AG08395 (cell line): ENCODE measurements at regions not wholly inside any gene's neighbourhood (a gene's known extent, or its start where the extent isn't known, plus 50 kb on each side); places are given as distances from the start of the nearest gene placed in this dataset.

Experiments
- DNase-seq: peaks from one replicate; pipeline ENCODE4 v3.0.0; 2012; ENCODE audit warnings: mixed read lengths, low spot score

DNA sequence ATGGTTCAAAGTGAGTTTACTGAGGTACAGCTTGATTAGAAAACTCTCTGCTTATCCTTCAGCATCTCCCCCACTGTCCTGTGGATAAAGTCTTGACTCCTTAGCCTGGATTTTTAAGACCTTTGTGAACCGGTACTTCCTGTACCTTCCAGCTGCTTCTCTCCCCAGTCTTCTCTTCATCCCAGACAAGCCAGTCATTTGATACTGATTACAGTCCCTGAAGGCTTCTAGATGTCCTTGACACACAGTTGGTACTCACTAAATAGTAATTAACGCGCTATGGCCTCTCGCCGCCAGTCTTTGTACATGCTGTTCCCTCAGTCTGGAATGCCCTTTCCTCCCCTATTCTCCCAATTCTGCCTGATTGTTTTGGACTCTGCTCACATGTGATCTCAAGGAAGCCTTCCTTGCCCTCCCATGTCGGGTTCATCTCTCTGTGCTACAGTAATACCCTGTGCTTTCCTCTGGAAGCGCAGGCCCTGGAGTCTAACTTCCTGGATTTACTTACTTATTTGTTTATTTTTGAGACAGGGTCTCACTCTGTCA lies 50.6 kb upstream of the PTGR2 start:
- DNase-seq: no peak

DNA sequence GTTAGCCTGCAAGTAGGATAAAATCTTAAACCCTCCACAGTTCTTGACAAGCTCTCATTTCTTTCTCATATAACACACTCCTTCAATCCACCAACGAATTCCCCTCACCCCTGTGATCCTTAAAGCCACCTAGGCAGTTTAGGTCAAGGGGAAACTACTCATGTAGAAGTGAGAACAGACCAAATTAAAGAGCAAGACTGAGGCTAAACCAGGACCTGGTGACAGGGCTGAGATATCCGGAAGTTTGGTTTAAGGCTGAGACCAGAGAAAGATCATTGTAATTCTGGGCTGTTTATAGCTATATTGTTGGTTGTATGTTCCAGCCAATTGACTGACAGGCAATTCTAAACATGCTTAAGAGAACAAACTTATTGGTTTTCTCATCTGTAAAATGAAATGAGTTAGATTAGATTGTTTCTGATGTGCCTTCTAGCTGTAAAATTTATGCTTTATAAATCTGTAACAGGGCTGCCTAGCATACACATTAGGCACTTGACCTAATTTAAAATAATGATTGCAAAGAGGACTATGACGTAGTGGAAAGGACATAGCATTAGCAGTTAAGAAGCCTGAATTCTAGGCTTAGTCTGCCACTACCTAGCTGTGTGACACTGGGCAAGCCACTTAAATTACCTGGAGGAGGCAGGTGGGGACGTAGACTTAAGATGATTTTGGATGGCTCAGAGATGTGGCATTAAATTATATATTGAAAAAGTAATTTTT lies 53.9 kb upstream of the PTGR2 start:
- no peak for DNase-seq

DNA sequence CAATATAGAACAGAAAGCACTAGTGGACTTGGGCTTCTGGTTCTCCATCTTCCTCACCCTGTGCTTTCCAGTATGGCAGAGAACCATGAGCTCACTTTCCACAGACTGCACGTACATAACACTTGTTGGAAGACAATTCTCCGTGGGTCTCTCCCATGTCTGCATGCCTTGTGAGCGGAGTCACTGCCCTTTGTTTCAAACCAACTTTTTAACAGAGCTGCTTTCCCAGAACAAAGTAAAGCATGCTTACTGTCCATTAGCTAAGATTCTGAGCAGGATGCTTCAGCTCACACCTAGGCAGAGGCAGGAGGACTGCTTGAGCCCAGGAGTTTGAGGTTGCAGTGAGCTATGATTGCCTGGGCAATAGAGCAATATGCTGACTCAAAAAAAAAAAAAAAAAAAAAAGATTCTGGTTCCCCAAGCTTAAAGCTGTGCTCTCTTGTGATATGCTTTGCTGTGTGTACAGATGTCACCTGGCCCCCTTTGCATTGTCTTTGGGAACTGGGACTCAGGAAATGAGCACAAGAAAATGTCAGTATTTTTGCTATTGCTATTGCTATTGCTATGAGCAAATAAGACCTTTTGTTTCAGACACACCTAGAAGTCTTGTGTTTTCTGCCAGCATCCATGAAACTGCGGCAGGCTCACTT lies 54.6 kb upstream of the PTGR2 start:
- DNase-seq: no peak

DNA sequence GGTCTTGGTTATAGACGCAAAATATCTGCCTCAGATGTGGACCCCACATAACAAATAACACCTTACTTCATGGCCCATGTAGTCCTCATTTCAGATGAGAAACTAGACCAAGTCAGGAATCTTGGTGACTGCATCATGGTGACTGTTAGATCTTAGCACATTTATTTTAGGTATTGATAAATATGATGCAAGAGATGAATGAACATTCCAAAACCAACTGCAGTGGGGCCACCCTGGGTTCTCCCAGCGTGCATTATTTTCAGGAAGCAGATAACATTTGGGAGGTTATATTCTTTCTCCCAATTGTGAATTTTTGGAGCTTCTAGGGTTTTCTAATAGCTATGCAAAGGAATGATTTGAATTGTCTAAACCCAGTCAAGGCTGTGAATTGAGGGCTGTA lies 55.2 kb upstream of the PTGR2 start:
- DNase-seq: peak; percentile 11

DNA sequence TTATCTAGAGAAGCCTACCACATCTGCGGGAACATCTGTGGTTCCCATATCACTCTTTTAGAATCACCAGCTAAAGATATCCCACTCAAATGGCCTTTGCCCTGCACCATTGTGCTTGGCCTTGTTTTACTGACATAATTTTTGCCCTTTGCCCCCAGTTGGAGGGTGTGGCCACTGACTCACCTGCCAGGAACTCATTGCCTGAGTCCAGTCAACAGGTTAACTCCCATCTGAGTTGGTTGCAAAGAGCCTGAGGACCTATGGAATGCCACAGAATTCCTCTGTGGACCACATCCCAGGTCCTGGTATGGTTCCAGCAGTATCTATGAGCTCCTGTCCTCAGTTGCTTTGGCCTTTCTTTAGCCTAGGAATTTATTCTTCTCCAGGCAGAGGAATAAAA lies 55.7 kb upstream of the PTGR2 start:
- peak; percentile 73 for DNase-seq

DNA sequence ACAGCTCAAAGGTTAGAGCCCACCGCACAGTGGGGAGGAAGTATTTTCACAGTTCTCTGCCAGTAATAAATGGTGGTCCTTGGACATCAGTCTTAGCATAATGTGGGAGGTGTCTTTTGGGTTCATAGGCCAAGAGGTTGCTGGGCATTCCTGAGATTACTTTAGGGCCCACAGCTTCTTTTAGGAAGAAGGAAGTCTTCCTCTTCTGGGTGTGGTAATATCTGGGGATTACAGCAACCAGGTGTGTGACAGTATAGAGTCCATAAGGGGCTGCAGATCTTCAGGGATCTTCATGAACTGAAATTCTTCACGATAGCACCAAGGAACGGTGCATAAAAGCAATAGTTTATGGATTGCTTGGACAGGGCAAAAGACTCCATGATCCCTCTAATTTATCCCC lies 56.2 kb upstream of the PTGR2 start:
- DNase-seq: no peak

DNA sequence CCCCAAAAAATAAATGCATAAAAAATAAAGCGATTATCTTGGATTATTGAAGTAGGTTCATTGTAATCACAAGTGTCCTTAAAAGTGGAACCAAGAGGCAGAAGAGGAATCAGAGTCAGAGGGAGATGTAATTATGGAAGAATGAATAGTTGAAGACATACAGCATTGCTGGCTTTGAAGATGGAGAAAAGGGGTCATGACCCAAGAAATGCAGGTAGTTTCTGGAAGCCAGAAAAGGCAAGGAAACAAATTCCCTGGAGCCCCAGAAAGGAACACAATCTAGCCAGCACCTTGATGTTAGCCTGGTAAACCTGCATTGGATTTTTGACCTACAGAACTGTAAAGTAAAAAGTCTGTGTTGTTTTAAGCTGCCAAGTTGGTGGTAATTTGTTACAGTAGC lies 57.5 kb upstream of the PTGR2 start:
- no peak for DNase-seq

DNA sequence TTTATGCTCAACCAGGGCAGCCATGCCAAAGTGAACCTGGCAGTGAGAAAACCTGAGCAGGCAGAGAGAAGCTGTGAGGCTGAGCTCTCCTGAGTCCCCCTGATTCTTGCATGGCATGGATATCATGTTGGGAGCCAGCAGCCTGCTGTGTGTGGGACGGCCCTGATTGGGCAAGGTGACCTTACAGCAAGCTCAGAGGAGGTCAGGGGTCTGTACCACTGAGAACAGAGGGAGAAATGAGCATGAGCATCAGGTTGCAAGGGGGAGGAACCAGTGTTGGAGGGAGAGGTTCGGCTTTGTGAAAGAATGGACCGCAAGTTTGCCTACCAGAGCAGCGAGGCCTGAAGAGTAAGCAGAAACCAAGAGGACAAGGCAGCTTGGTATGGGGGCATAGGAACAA lies 59.1 kb upstream of the PTGR2 start:
- no peak for DNase-seq

DNA sequence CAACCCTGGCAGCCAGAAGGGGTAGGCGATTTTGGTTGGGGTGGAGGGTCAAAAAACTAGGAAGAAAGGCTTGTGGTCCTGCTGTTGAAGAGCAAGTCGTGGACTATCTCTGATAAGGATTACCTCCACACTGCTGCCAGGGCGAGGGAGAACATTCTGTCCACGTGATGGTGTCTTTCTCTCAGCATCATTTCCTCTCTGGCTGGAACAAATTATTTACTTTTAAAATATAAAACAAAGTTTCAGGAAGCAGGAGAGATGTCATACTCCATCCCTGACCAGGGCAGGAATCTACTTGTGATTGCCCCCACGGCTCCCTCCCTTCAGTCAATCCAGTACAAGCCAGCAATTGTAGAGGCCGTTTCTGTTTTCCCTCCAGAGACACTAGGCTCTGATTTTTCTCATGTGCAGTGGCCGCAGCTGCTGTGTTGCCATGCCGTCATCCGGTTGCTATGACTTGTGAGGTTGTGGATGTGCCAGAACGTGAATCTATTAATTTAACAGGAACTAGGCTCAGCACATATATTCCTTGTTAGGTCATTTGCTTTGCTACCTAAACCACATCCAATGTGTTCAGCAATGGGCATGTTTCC lies 61.5 kb upstream of the PTGR2 start:
- DNase-seq: peak; percentile 94

DNA sequence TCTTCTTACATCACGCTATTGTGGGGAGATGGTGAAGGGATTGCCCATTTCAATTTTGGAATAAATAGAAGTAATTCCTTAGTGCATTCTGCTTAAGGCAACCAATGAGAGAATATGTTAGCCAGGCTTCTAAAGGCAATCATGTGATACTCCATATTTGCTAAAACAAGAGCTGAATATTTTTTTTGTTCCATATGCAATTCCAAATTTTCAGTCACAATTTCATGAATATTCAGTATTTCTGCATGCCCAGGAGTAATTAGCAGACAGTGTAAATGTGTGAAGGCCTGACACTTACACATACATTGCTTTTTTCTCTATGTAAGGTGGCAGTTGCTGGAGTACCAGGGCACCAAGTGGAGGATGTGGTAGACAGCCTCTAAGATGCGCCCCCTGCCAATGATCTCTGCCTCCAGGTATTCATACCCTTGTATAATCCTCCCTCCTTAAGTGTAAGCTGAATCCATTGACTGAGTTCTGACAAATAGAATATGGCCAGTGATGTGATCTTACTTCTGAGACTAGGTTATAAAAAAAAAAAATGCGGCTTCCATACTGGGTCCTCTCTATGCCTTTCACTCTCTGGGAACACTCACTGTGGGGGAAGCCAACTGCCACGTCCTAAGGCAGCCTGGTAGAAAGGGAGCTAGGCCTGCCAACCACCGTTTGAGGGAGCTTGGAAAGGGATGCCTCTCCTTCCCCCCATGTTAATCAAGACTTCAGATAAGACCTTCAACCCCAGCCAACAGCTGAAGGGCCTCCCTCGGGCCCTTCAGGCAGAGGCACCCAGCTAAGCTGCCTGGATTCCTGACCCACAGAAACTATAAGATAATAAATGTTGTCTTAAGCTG lies 62.7 kb upstream of the PTGR2 start:
- no peak for DNase-seq

DNA sequence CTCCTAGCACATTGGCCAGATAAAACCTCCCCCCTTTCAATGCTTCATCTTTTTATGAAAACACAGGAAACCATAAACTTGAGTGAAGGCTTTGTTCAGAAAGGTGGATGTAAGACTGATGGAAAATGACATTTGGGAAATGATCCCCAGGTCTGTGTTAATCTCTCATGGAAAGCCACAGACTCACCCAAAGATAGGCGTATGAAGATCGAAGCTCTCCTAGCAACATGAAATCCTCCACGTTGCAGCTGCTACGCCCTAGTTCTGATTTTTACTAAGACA lies 63.4 kb upstream of the PTGR2 start:
- DNase-seq: no peak

DNA sequence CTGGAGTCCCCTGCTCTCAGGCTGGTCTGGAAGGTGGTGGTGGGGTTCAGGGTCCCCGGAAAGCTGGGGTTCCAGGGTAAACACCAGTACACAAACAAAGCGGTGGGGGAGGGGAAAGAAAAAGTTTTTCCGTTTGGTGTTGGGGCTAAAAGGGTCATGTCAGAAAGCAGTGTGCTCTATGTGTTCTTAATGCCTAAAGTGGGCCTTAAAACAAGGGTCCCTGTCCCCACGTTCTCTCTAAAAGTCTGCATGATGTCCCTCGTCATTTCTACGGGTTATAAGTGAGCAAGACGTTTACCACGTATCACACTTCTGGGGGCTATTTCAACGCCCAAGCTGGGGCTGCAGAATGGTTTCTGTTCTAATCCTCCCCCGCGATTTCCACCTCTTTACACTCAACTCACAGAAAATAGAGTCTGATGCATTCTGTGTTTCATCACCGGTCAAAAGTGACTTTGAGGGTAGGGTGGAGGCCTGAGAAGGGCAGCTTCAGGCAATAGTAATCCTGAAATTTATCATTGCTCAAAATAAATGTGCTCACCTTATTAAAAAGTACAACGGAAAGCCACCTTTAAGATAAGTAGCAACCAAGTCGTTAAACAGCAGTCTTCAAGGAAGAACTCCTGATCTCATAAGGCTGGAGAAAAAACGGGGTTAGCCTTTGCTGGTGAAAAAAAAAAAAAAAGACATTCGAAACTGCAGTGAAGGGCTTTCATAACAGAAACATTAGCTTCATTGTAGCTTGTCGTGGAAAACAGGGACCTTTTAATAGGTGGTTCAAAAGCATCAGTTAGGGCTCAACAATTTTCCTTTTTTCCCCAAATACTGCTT lies 63.9 kb upstream of the PTGR2 start:
- no peak for DNase-seq

DNA sequence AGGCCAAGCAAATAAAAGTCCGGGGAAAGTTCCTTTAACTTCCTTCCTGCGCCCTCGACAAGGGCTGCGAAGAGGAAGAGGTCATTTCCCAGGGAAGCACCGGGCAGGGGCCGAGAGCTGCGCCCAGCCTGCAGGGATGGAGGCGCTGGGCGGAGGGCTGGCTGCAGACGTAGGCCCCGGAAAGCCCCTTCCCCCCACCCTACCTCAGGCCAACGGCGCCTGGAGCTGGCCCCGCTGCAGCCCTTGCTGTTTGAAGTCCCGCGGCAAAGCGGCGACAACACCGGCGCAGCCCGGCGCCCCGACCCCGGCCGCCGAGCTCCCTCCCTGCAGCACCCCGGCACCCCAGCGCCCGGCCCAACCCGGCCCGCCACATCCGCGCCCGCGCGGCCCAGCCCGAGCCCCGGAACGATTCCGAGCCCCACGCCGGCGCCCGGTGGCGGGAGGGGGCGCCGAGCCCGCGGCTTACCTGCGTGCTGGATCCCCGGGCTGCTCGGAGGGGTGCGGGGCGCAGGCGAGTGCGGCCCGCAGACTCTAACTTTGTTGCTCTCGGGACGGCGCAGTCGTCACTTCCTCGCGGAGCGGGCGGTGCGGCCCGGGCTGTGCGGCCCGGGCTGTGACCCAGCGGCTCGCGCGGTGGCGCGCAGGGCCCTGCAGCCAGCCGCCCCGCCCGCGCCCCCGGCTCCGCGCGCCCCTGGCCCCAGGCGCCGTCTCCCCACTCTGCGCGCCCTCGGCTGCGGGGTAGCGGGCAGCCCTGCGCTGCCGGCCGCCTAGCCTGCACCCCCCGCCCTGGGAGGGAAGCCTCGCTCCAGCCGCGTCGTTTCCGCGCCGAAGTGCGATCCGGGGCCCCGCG lies 64.8 kb upstream of the PTGR2 start:
- DNase-seq: peak; percentile 25

DNA sequence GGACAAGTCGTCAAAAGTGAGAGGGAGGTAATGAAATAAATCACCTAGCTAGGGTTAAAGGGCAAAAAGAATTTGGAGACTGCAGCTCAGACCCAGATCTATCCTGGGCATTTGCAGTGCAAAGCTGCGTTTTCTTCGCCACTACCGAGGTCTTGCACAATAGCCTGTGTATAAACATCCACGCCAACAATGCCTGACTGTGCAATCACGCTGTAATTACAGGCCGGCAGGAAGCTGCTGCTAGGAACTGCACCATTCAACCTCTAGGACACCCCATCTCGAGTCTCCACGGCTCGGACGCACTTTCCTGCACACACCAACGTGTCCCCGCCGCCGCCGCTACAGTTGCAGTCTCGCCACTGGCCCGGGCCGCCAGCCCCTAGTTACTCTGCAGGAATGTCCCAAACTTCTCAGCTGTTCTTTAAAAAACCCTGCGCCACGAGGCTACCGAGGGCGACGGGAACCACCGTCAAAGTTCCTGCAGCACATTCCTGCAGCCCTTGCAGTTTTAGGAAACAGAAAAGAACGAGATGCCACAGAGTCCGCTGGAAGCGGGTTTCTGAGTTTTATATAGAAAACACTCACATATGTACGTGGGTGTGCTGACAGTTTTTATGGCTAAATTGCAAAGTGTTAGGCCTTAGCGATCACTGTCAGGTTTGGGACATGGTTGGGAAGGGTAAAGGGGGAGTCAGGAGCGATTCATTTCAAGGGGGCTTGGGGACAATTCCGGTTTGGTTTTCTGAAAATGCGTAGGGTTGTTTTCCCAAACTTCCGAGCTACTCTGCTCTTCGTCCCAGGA lies 65.6 kb upstream of the PTGR2 start:
- peak; percentile 75 for DNase-seq

DNA sequence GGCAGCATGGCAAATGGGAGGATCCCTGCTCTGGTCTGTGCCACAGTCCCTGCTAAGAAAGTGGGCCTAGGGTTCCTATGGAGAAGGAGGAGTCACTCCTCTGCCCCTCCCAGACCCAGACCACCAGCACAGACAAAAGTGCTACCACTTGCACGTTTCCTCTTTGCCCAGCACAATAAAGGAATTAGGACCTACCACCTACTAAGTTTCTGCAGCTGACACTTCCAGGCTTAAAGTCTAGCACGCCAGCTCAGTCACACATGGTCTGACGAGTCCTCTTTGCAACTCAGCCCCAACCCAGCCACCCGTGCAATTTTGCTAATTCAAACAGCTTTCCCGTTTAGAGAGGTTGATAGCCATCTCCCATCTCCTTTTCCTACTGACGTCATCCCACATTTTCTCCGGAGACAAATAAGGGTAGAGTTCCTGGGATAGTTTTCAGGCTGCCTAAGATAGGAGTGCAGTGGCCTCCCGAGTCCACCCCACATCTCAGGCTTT lies 66.2 kb upstream of the PTGR2 start:
- peak; percentile 44 for DNase-seq

DNA sequence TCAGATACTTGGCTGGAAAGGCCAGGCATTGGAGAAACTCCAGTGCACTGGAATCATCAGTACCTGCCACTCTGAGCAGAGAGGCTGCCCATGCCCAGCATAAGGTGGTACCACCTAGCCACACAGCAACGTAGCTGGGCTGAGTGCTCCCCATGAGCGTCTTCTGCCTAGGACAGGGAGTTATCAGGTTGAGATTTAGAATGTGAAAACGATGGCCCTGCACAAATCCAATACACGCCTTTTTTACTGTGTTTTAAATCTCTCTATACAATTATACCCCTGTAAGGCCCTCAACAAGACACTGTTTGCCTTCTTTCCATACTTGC lies 66.7 kb upstream of the PTGR2 start:
- DNase-seq: no peak

DNA sequence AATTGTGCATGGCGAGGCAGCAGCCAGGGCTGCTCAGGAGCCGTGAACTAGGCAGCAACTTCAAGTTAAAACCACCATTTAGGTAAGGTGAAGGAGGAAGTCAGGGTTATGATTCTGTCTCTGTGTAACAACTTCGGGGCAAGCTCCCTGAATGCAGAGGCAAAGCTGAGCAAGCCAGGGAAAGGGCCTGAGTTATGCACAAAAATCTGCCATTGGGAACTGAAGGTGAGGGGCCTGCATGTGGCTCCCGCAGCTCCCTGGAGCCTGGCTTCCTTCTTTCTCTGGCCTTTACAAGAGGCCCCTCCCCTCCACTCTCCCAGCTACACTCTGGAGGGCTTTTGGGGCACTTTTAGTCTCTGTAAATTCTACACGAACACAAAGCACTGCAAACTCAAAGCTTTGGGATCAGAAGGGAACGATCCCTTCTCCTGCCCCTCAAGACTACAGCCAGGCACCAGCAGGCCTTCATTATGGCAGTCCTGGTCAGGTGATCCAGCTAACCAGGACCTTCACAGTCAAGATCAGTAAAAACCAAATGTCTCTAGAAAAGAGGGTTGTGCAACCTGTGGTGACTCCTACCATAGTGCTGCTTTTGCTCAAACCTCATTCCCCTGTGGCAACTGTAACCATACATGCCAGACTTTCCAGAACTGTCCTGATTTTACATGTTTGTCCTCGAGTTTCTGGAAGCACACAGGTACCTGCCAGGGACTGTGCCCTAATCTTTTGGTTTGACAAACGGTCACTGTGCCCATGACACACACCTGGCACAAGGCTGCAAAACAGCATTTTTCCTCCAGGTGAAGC lies 67.2 kb upstream of the PTGR2 start:
- peak; percentile 56 for DNase-seq

DNA sequence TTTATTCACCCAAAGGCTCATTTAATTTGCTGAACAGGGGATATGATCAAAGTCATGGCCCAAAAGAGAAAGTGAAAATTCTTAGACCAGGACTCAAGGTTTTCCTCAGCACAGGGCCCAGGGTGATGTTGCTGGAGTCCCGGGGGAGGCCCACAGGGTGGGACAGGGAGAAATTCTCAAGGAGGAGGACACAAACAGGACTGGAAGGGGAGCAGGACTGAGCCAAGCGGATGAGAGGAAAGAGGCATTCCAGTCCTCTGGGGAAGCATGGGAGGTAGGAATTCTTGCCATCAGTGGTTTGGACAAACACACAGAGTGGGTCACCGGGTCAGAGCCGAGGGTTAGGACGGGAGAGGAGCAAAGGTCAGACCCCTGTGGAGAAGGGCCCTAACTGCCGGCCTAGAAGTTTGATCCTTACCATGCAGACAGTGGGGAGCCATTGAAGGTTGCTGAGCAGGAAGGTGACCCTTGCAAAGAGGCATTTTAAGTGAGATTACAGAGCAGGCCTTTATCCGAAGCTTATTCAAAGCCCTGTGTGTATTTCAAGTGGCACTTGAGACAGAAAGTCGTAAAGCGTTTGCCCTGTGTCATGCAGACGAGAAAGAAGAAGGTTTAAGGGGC lies 68.4 kb upstream of the PTGR2 start:
- no peak for DNase-seq

DNA sequence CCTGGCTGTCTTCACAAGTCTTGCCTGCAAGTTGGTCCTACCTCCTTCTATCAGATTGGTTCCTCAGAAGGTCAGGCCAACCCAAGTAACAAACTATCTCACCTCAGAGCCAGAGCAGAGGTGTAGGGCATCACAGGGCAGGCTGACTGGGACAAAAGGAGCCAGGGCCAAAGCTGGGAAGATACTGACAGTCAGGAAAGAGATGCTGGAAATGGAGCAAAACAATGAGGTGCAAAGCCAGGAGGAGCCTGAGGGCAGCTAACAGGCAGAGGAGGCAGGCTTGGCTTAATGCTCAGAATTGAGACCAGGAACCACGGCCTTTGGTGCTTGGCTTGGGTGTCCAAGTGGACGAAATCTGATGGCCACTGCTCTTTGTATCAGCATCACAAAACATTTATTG lies 68.4 kb upstream of the PNMA1 start:
- no peak for DNase-seq
